OCI-LY3 (cell line): ENCODE measurements at regions not wholly inside any gene's neighbourhood (a gene's known extent, or its start where the extent isn't known, plus 50 kb on each side); places are given as distances from the start of the nearest gene placed in this dataset.

Experiments
- H2AFZ ChIP-seq: fragments of 200-600, 300-600 bp; shearing (Covaris generic); 2 replicates; pipeline ENCODE4 v1.6.0; 2014; ENCODE audit warnings: antibody characterized with exemption, low read depth, low read length
- H3K27ac ChIP-seq: fragments of 200-600, 300-600 bp; sonication (generic); 2 replicates; pipeline ENCODE4 v1.5.1; 2014; ENCODE audit warnings: mild to moderate bottlenecking, low read length, moderate library complexity, mixed read lengths
- H3K27me3 ChIP-seq: fragments of 200-600, 300-600 bp; sonication (generic); 2 replicates; pipeline ENCODE4 v1.6.1; 2014; ENCODE audit warnings: low read depth, low read length, mixed read lengths
- H3K36me3 ChIP-seq: fragments of 200-600, 300-600 bp; sonication (generic); replicated peaks from 2 replicates; pipeline ENCODE3; 2014; ENCODE audit warnings: low read depth, low read length, mixed read lengths
- H3K4me1 ChIP-seq: fragments of 300-600, 200-600 bp; sonication (generic); 2 replicates; pipeline ENCODE4 v1.6.1; 2014; ENCODE audit warnings: low read length, mixed read lengths
- H3K4me2 ChIP-seq: fragments of 200-600, 300-600 bp; sonication (generic); 2 replicates; pipeline ENCODE4 v1.6.1; 2014; ENCODE audit warnings: low read length, mixed read lengths
- H3K4me3 ChIP-seq: fragments of 300-600, 200-600 bp; sonication (generic); 2 replicates; pipeline ENCODE4 v1.5.1; 2014; ENCODE audit warnings: antibody characterized with exemption, mild to moderate bottlenecking, low read length, moderate library complexity
- H3K79me2 ChIP-seq: fragments of 300-600, 200-600 bp; shearing (Covaris generic); 2 replicates; pipeline ENCODE4 v1.6.1; 2014; ENCODE audit warnings: mild to moderate bottlenecking, low read length, mixed read lengths
- H3K9ac ChIP-seq: fragments of 300-600, 200-600 bp; shearing (Covaris generic); 2 replicates; pipeline ENCODE4 v1.6.0; 2014; ENCODE audit warnings: mild to moderate bottlenecking, low read length, moderate library complexity
- H3K9me3 ChIP-seq: fragments of 200-600, 300-600 bp; shearing (Covaris generic); 2 replicates; pipeline ENCODE4 v1.6.1; 2014; ENCODE audit warnings: low read length, mixed read lengths; ENCODE audit not compliant: insufficient read depth
- H4K20me1 ChIP-seq: fragments of 200-600, 300-600 bp; sonication (generic); 2 replicates; pipeline ENCODE4 v1.6.1; 2016; ENCODE audit warnings: low read length, mixed read lengths; ENCODE audit not compliant: insufficient read depth
- CTCF ChIP-seq: fragments of 200-600, 300-600 bp; sonication (generic); IDR thresholded peaks from 2 replicates; pipeline ENCODE4 v1.5.1; 2014; ENCODE audit warnings: antibody characterized with exemption, low read length, low read depth
- EZH2phosphoT487 ChIP-seq: fragments of 200-600 bp; shearing (Covaris generic); IDR thresholded peaks from 2 replicates; pipeline ENCODE4 v1.6.1; 2018; ENCODE audit warnings: antibody characterized with exemption, mixed run types, low read depth

GRCh38 chr4:187474238-187474637 is 521.3 kb upstream of the ZFP42 start:
- Histone ChIP-seq H3K9ac (no peak overlapping the region), H3K9me3 (no peaks in the 10 kb centered on the region), H2AFZ (no peak overlapping the region), H3K27me3 (no peaks in the 10 kb centered on the region), H4K20me1 (no peaks in the 10 kb centered on the region), H3K79me2 (no peaks in the 10 kb centered on the region), H3K27ac (no peak overlapping the region), H3K36me3 (no peaks in the 10 kb centered on the region), H3K4me2 (no peak overlapping the region), H3K4me1 (no peaks in the 10 kb centered on the region), H3K4me3 (no peak overlapping the region)
- no peak for TF ChIP-seq CTCF

GRCh38 chr4:187475901-187476300 is 519.7 kb upstream of the ZFP42 start:
- no peaks in the 10 kb centered on the region for H3K36me3 ChIP-seq
- H3K4me3 ChIP-seq: no peak overlapping the region
- H3K9ac ChIP-seq: no peak overlapping the region
- TF ChIP-seq CTCF: no peak
- no peak for TF ChIP-seq EZH2phosphoT487
- H3K27me3 ChIP-seq: no peaks in the 10 kb centered on the region
- H3K79me2 ChIP-seq: no peaks in the 10 kb centered on the region
- no peak overlapping the region for H2AFZ ChIP-seq
- H3K4me1 ChIP-seq: no peaks in the 10 kb centered on the region
- no peak overlapping the region for H3K4me2 ChIP-seq
- no peaks in the 10 kb centered on the region for H3K9me3 ChIP-seq
- no peak overlapping the region for H3K27ac ChIP-seq
- H4K20me1 ChIP-seq: no peaks in the 10 kb centered on the region

- Histone ChIP-seq H3K9me3 (no peaks in the 10 kb centered on the region), H3K4me2 (no peak overlapping the region)
- no peak for TF ChIP-seq CTCF
- no peak for TF ChIP-seq EZH2phosphoT487
Measured at GRCh38 chr4:187477224-187477623, 518.3 kb upstream of the ZFP42 start.

GRCh38 chr4:187478292-187479140 is 517.1 kb upstream of the ZFP42 start:
- Histone ChIP-seq H3K36me3 (no peaks in the 10 kb centered on the region), H3K27ac (no peak overlapping the region), H3K79me2 (no peaks in the 10 kb centered on the region), H3K4me1 (no peaks in the 10 kb centered on the region), H3K9me3 (no peaks in the 10 kb centered on the region), H3K27me3 (no peaks in the 10 kb centered on the region), H3K4me3 (no peak overlapping the region), H4K20me1 (no peaks in the 10 kb centered on the region), H2AFZ (no peak overlapping the region), H3K9ac (no peak overlapping the region), H3K4me2 (no peak overlapping the region)
- no peak for TF ChIP-seq EZH2phosphoT487
- no peak for TF ChIP-seq CTCF

More at GRCh38 chr4:187477224-187477623, 518.3 kb upstream of the ZFP42 start:
- H3K9ac ChIP-seq: no peak overlapping the region
- H3K4me1 ChIP-seq: no peaks in the 10 kb centered on the region
- no peaks in the 10 kb centered on the region for H3K79me2 ChIP-seq
- H3K4me3 ChIP-seq: no peak overlapping the region
- H4K20me1 ChIP-seq: no peaks in the 10 kb centered on the region
- H2AFZ ChIP-seq: no peak overlapping the region
- H3K27ac ChIP-seq: no peak overlapping the region
- H3K36me3 ChIP-seq: no peaks in the 10 kb centered on the region
- no peaks in the 10 kb centered on the region for H3K27me3 ChIP-seq
